GM12878 (cell line): ENCODE measurements at regions not wholly inside any gene's neighbourhood (a gene's known extent, or its start where the extent isn't known, plus 50 kb on each side); places are given as distances from the start of the nearest gene placed in this dataset.

Source experiments
- ATAC-seq: fragments of 200-7000 bp; cut with Tn5 transposase; 3 replicates; pipeline ENCODE4 v1.9.1; 2020; ENCODE audit warnings: mild to moderate bottlenecking, moderate library complexity
- BruUV-seq: library from RNA; stranded (reverse); fragments of 400-500 nt; replicated peaks from 2 replicates; lab custom pipeline; 2021; lab: Mats Ljungman, UMichigan
- CTCF ChIA-PET: fragments of 300-600 bp; sonication (Branson Sonifier 250); formaldehyde crosslinking; extraction: SDS; loops from one replicate; lab custom pipeline; 2021; ENCODE audit warnings: inconsistent platforms; lab: Yijun Ruan, JAX
- POLR2A ChIA-PET: fragments of 350-600 bp; formaldehyde crosslinking; extraction: SDS; loops from one replicate; lab custom pipeline; 2021; ENCODE audit warnings: inconsistent platforms; lab: Charles Lee
- RAD21 ChIA-PET: fragments of 300-600 bp; sonication (Branson Sonifier 250); formaldehyde crosslinking; loops from one replicate; lab custom pipeline; 2023; ENCODE audit warnings: antibody characterized with exemption; ENCODE audit not compliant: unreplicated experiment; lab: Charles Lee
- SMC1A ChIA-PET: fragments of 300-600 bp; sonication (Branson Sonifier 250); formaldehyde crosslinking; loops from one replicate; lab custom pipeline; 2023; ENCODE audit not compliant: unreplicated experiment, uncharacterized antibody; lab: Charles Lee
- DNase-seq: peaks from one replicate; pipeline ENCODE4 v3.0.0-alpha.2; 2011; ENCODE audit warnings: low read depth, low spot score
- FAIRE-seq: peaks from 3 replicates; lab custom pipeline; 2011; peaks lifted over from hg19 to GRCh38; lab: Jason Lieb, UNC
- H2AFZ ChIP-seq: 2 replicates; pipeline ENCODE4 v1.6.0; 2011; ENCODE audit warnings: low read depth, low read length, control low read depth; ENCODE audit not compliant: control insufficient read depth
- H3K27ac ChIP-seq: 2 replicates; pipeline ENCODE4 v1.5.1; 2011; ENCODE audit warnings: control low read depth; ENCODE audit not compliant: control insufficient read depth, insufficient read depth
- H3K27me3 ChIP-seq, 2 experiments: replicated peaks in 1 of 2; 2 replicates each; pipeline versions ENCODE4 v1.6.0 to v1.6.1; 2011; ENCODE audit warnings: low read length in 1 of 2; ENCODE audit not compliant: control insufficient read depth in 2 of 2, insufficient read depth in 2 of 2
- H3K36me3 ChIP-seq, 2 experiments: 2 replicates each; pipeline ENCODE4 v1.5.1; 2011; ENCODE audit warnings: low read length in 1 of 2; ENCODE audit not compliant: control insufficient read depth in 2 of 2, insufficient read depth in 2 of 2
- H3K4me1 ChIP-seq: 2 replicates; pipeline ENCODE4 v1.6.1; 2011; ENCODE audit warnings: mild to moderate bottlenecking, low read length, moderate library complexity, mixed read lengths; ENCODE audit not compliant: control insufficient read depth, insufficient read depth
- H3K4me2 ChIP-seq: 2 replicates; pipeline ENCODE4 v1.6.0; 2011; ENCODE audit warnings: control low read depth; ENCODE audit not compliant: control insufficient read depth, insufficient read depth
- H3K4me3 ChIP-seq: fragments of 200-600 bp; sonication (generic); 2 replicates; pipeline ENCODE4 v1.5.1; 2016
- H3K79me2 ChIP-seq: 2 replicates; pipeline ENCODE4 v1.6.0; 2011; ENCODE audit warnings: low read length; ENCODE audit not compliant: control insufficient read depth, insufficient read depth
- H3K9ac ChIP-seq: 2 replicates; pipeline ENCODE4 v1.8.0; 2011; ENCODE audit warnings: low read length, control low read depth, mixed read lengths; ENCODE audit not compliant: control insufficient read depth, insufficient read depth
- H3K9me3 ChIP-seq: replicated peaks from 3 replicates; pipeline ENCODE4 v1.5.1; 2011; ENCODE audit warnings: mild to moderate bottlenecking, low read length; ENCODE audit not compliant: control insufficient read depth, insufficient read depth
- H4K20me1 ChIP-seq: 2 replicates; pipeline ENCODE4 v1.6.0; 2011; ENCODE audit not compliant: control insufficient read depth, insufficient read depth
- MEF2A ChIP-seq: IDR thresholded peaks from 2 replicates; pipeline ENCODE4 v1.6.1; 2011; ENCODE audit warnings: low read depth, mild to moderate bottlenecking, low read length, moderate library complexity; ENCODE audit not compliant: insufficient read depth
- NBN ChIP-seq: fragments of 450-650 bp; IDR thresholded peaks from 2 replicates; pipeline ENCODE4 v1.6.1; 2016
- POLR2AphosphoS5 ChIP-seq: IDR thresholded peaks from 2 replicates; pipeline ENCODE4 v1.6.1; 2011; ENCODE audit warnings: mild to moderate bottlenecking, low read length, inconsistent platforms
- ZNF622 ChIP-seq: fragments of 450-650 bp; IDR thresholded peaks from 2 replicates; pipeline ENCODE4 v1.6.1; 2017; ENCODE audit warnings: mild to moderate bottlenecking, inconsistent platforms
- WGBS: methylation state at CpG from one replicate; pipeline ENCODE4 v1.1.6; 2016; ENCODE audit warnings: low lambda C conversion rate; ENCODE audit not compliant: insufficient replicate concordance, insufficient coverage; ENCODE audit errors: missing lambda C conversion rate; 5-methylcytosine and 5-hydroxymethylcytosine counted together
- in situ Hi-C: fragments of 300-500 bp; cut with MboI; formaldehyde crosslinking; loops from 9 replicates; pipeline ENCODE4 v1.14.3; 2018; ENCODE audit warnings: mixed read lengths
- intact Hi-C: fragments of 100-400 bp; cut with micrococcal nuclease; formaldehyde crosslinking; loops from one replicate; pipeline ENCODE4 v1.14.2; 2022; ENCODE audit not compliant: unreplicated experiment
- TF ChIP-seq, protein P1 (sequence below): fragments of 450-650 bp; IDR thresholded peaks from 2 replicates; pipeline ENCODE4 v1.6.1; 2017; ENCODE audit warnings: mild to moderate bottlenecking, moderate library complexity
- TF ChIP-seq, protein P2 (sequence below): fragments of 450-650 bp; IDR thresholded peaks from 2 replicates; pipeline ENCODE4 v1.6.1; 2014; ENCODE audit warnings: mild to moderate bottlenecking

DNA sequence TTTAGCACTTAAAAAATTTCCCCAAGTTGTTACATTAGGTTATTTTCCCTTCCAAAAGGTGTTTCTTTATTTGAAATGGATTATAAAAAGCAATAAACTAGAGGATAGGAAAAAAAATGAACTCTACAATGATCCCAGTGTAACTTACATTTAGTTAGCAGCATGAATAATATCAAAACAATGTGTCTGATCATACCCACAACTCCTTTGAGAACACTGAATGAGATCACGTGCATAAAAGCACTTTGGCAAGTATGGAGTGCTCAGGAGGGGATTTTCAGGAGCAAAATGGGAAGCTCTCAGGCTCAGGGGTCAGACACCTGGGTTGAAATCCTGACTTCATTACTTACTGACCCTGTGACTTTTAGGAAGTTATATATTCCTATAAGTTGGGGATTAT lies 369.7 kb upstream of the PROX1 start:
- 0% methylated on average over 1 of the region's 1 CpG for WGBS
- Histone ChIP-seq H3K4me1 (no peaks in the 10 kb centered on the region; the same call in 1 of the 2 replicates), H3K79me2 (no peaks in the 10 kb centered on the region), H3K9me3 (no peaks in the 10 kb centered on the region), H3K4me3 (no peak overlapping the region), H3K9ac (no peak overlapping the region), H3K27ac (no peak overlapping the region), H3K4me2 (no peak overlapping the region), H3K36me3 (no peaks in the 10 kb centered on the region), H3K27me3 (peaks cover 0 to 5% of the 10 kb centered on the region in 2 experiments; a peak in 3 of 4 replicates), H4K20me1 (no peaks in the 10 kb centered on the region), H2AFZ (no peak overlapping the region)
- ATAC-seq = no peak
- ChIA-PET CTCF (no interaction called here), RAD21 (no interaction called here), POLR2A (no interaction called here), SMC1A (no interaction called here)
- no peak for FAIRE-seq
- BruUV-seq = no TSS peak
- in situ Hi-C loops = no loop called here
- no peak for DNase-seq
- TF ChIP-seq, protein P1, sequence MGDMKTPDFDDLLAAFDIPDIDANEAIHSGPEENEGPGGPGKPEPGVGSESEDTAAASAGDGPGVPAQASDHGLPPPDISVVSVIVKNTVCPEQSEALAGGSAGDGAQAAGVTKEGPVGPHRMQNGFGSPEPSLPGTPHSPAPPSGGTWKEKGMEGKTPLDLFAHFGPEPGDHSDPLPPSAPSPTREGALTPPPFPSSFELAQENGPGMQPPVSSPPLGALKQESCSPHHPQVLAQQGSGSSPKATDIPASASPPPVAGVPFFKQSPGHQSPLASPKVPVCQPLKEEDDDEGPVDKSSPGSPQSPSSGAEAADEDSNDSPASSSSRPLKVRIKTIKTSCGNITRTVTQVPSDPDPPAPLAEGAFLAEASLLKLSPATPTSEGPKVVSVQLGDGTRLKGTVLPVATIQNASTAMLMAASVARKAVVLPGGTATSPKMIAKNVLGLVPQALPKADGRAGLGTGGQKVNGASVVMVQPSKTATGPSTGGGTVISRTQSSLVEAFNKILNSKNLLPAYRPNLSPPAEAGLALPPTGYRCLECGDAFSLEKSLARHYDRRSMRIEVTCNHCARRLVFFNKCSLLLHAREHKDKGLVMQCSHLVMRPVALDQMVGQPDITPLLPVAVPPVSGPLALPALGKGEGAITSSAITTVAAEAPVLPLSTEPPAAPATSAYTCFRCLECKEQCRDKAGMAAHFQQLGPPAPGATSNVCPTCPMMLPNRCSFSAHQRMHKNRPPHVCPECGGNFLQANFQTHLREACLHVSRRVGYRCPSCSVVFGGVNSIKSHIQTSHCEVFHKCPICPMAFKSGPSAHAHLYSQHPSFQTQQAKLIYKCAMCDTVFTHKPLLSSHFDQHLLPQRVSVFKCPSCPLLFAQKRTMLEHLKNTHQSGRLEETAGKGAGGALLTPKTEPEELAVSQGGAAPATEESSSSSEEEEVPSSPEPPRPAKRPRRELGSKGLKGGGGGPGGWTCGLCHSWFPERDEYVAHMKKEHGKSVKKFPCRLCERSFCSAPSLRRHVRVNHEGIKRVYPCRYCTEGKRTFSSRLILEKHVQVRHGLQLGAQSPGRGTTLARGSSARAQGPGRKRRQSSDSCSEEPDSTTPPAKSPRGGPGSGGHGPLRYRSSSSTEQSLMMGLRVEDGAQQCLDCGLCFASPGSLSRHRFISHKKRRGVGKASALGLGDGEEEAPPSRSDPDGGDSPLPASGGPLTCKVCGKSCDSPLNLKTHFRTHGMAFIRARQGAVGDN = no peak
- TF ChIP-seq MEF2A (no peak), POLR2AphosphoS5 (no peak), ZNF622 (no peak), NBN (no peak)
- TF ChIP-seq, protein P2, sequence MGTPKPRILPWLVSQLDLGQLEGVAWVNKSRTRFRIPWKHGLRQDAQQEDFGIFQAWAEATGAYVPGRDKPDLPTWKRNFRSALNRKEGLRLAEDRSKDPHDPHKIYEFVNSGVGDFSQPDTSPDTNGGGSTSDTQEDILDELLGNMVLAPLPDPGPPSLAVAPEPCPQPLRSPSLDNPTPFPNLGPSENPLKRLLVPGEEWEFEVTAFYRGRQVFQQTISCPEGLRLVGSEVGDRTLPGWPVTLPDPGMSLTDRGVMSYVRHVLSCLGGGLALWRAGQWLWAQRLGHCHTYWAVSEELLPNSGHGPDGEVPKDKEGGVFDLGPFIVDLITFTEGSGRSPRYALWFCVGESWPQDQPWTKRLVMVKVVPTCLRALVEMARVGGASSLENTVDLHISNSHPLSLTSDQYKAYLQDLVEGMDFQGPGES = no peak
- intact Hi-C loops = no loop called here
